Fibroblast of skin of right quadriceps (primary cell): ENCODE measurements at regions not wholly inside any gene's neighbourhood (a gene's known extent, or its start where the extent isn't known, plus 50 kb on each side); places are given as distances from the start of the nearest gene placed in this dataset.
"Not testable (repeated sequence)": the region's sequence is repeated elsewhere in the genome, so short reads cannot be mapped to it uniquely, and the experiment has no call there.

Experiments
- DNase-seq: peaks from one replicate; pipeline ENCODE4 v3.0.0-alpha.2; 2013

- DNase-seq: no peak
Observed at GRCh38 chr3:35446896-35447295, 192.4 kb upstream of the ARPP21 start.

GRCh38 chr3:35448121-35448520 is 191.2 kb upstream of the ARPP21 start:
- DNase-seq: no peak

GRCh38 chr3:35448681-35449080 is 190.6 kb upstream of the ARPP21 start:
- no peak for DNase-seq

GRCh38 chr3:35454819-35455218 is 184.5 kb upstream of the ARPP21 start:
- not testable (repeated sequence) for DNase-seq

DNA sequence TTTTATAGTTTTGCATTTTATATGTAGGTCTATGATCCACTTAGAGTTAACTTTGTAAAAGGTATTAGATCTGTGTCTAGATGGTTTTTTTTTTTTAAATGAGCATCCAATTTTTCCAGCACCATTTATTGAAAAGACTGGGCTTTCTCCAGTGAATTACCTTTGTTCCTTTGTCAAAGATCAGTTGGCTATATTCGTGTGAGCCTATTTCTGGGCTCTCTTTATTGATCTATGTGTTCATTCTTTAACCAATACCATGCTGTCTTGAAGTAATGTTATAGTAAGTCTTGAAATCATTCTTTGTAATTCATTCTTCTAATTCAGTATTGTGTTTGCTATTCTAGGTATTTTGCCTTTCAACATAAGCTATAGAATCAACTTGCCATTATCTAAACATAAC is 165.4 kb upstream of the ARPP21 start:
- no peak for DNase-seq

GRCh38 chr3:35482566-35482965 is 156.8 kb upstream of the ARPP21 start:
- DNase-seq: not testable (repeated sequence)

GRCh38 chr3:35483131-35483530 is 156.2 kb upstream of the ARPP21 start:
- no peak for DNase-seq

GRCh38 chr3:35484929-35485530 is 154.3 kb upstream of the ARPP21 start:
- no peak for DNase-seq

DNA sequence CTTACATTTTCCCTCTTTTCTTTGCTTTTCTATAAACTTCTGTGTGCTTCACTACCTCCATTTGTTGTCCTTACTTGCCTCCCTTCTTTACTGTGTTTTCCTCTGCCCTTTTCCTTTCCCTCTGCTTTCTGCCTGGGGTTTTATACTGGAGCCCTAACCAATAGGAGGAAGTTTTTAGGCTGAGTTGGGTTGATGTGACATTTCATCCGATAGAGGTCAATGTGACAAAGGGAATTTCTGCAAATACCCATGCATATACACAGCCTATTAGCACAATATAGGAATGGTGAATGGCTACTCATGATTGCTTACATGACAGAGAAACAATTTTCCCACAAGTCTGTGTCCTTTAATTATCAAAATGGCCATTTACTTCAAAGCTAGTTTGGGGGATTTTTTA is 153.0 kb upstream of the ARPP21 start:
- no peak for DNase-seq

- DNase-seq: no peak
Observed at GRCh38 chr3:35487376-35487775, 151.9 kb upstream of the ARPP21 start.

- DNase-seq: no peak
Observed at GRCh38 chr3:35488526-35488925, 150.8 kb upstream of the ARPP21 start.

DNA sequence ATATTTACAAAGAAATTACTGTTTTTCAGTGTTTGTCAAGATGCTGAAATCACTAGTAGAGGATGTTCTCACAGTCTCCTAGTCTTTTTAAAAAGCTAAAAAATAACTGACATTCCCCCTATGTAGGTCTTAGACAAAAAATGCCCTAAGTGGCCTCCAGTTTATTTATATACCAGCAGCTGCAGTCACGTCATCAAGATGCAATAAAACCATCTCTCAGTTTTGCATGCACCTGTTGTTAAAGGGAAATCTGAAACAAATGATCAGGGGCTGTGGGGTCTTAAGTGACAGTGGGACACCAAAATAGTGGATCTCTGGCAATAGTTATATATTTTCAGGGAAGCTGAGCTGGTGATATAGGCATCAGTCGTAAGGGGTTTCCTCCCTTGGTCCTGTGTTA is 146.5 kb upstream of the ARPP21 start:
- DNase-seq: no peak

- no peak for DNase-seq
Observed at GRCh38 chr3:35498506-35499210, 140.7 kb upstream of the ARPP21 start.

DNA sequence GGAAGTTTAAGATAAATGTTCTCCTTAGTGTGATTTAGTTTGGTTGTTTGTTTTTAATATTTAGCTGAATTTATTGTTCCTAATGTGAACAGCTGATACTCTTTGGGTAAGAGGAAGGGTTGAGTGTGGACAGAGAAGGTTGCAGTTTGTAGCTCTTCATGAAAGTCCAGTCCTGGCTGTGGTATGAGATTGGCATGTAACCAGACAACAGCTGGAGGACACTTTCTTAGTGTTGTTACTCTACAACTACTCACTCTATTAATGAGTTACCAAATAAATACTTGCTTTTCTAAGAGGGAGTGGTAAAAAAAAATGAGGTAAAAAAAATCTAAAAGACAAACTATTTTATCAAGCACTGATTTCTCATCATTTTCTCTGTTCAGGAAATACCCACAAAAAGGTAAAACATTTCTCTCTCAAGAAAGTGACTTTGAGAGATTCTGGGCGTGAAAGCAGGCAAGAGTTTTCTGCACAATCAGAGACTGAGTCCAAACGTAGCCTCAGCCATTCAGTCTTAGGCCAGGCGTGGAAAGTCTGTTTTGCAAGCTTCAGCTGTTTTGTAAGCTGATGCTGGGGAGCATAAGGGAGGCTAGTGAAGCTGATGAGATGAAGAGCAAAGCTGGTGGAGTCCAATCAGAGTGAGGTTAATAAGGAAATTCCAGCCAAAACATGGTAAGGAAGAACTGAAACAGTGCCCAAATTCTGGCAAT is 138.5 kb upstream of the ARPP21 start:
- DNase-seq: no peak

- no peak for DNase-seq
Observed at GRCh38 chr3:35502699-35503098, 136.6 kb upstream of the ARPP21 start.

DNA sequence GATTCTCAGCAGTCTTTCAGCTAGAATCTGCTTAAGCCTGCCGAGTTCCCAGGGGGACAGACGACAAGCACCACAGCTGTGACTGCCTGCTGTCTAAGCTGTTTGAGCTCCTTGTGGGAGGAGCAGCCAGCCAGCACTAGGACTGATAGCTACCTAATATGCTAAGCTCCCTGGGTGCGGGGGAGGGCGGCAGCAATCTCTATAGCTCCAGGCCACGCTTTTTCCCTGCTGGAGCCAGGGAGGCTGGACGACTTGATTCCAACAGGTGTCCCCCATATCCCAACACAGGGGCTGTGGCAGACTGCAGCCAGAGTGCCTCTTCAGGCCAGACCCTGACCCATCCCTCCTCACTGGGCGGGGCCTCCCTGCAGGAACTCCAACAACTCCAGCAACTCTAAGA is 134.1 kb upstream of the ARPP21 start:
- no peak for DNase-seq

DNA sequence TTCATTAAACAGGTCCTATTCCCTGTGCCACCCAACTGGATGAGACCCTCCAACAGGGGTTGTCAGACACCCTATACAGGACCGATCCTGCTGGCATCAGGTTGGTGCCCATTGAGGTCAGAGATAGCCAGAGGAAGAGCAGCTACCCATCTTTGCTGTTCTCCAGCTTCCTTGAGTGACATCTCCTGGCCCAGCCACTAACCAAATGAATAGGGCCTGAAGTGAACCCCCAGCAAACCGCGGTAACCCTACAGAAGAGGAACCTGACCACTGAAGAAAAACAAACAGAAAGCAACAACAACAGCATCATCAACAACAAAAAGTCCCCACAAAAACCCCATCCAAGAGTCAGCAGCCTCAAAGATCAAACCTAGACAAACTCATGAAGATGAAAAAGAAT is 133.6 kb upstream of the ARPP21 start:
- no peak for DNase-seq

DNA sequence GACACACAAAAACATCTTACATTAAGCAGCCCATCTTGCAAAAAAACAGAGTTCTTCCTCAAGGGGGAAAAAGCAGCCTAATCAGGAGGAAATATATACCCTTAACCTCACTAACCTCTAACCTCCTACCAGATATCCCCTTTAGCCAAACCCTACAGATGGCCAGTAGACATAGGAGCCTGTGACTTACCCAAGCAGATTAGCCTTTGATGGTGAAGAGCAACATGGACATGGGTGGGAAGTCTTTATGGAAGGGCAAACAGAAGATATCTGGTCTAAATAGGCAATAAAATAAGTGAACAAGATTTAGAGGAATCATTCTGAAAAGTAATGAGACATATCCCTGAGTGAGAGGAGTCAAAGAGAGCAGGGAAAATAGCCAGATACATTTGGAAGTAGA is 119.4 kb upstream of the ARPP21 start:
- no peak for DNase-seq

DNA sequence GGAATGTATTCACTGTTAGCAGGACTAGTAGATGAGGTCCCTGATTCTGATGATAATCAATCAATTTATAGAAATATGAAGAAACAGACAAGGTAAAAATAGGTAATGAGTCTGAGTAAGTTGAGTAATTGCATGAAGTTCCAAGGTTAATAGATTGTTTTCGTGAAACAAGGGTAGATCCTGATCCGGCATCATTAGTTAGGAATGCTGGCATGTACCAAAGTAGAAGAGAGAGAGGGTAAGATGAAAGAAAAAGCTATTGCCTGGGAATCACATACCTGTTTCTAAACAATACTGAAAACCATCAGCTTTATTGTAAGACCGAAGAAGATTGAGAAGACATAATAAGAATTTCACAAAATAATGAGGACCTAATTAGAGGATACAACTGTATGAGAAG is 118.1 kb upstream of the ARPP21 start:
- DNase-seq: no peak

- DNase-seq: no peak
Observed at GRCh38 chr3:35522450-35522849, 116.9 kb upstream of the ARPP21 start.

- DNase-seq: no peak
Observed at GRCh38 chr3:35523074-35523473, 116.3 kb upstream of the ARPP21 start.

- no peak for DNase-seq
Observed at GRCh38 chr3:35523838-35524237, 115.5 kb upstream of the ARPP21 start.

DNA sequence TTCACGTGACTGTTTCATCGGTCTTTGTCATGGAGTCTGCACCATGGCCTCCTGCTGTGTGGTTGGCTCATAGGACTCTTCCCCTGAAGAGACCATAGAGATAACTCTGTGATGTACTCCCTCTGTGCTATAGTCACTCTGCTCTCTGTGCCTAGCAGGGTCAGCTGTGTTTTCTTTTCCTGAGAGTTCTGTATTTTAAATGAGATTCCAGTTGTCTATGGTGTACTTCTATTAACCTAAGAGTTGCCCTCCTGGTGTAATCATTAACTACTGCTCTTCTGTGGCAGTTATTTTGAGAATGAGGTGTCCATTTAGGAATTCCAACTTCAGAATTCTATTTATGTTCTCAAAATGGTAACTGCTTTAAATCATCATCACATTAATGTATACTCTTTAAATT is 114.5 kb upstream of the ARPP21 start:
- DNase-seq: no peak

DNA sequence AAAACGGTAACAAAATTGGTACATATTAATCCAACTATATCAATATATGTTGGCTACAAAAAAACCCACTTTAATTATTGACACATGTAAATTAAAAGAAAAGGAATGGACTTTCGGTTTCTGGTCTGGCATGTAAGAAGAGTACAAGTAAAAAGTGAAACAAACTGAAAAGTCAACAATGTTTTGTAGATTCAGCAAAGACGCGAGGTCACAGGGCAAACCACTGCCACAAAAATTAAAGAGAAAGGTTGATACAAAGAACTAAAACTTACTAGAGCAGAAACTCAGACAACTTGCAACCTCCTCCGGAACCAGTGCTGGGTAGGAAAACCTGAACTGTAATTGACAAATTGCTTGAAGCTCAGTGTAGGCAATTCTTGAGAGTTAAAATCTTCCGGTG is 110.6 kb upstream of the ARPP21 start:
- DNase-seq: no peak
